ENCODE measurements at regions not wholly inside any gene's neighbourhood (a gene's known extent, or its start where the extent isn't known, plus 50 kb on each side); places are given as distances from the start of the nearest gene placed in this dataset.

DNA sequence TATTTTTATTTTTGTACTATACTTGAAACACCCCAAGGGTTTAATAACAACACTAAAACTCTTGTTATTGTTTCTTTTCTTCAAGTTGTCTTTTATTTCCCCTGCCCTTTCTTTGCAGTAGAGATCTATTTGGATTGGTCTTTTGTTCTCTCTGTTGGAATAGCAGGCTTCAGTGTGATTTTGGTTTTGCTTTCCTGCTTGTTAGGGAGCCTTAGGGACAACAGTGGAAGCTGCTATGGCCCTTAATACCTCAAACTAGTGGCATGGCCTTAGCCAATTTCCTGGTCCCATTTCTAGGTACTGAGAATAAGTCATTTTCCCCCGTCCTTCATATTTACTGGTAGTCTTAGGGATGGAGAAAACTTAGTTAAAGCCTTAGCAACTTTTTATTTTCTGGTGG lies 535.4 kb upstream of the NDST4 start:
- TF ChIP-seq POLR2A (IDR thresholded peaks at IDR 0.05): no peak
- TF ChIP-seq, protein P1, sequence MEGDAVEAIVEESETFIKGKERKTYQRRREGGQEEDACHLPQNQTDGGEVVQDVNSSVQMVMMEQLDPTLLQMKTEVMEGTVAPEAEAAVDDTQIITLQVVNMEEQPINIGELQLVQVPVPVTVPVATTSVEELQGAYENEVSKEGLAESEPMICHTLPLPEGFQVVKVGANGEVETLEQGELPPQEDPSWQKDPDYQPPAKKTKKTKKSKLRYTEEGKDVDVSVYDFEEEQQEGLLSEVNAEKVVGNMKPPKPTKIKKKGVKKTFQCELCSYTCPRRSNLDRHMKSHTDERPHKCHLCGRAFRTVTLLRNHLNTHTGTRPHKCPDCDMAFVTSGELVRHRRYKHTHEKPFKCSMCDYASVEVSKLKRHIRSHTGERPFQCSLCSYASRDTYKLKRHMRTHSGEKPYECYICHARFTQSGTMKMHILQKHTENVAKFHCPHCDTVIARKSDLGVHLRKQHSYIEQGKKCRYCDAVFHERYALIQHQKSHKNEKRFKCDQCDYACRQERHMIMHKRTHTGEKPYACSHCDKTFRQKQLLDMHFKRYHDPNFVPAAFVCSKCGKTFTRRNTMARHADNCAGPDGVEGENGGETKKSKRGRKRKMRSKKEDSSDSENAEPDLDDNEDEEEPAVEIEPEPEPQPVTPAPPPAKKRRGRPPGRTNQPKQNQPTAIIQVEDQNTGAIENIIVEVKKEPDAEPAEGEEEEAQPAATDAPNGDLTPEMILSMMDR (IDR thresholded peaks at IDR 0.05): no peak
